Right renal pelvis (tissue), 4 donors: ENCODE measurements at regions not wholly inside any gene's neighbourhood (a gene's known extent, or its start where the extent isn't known, plus 50 kb on each side); places are given as distances from the start of the nearest gene placed in this dataset.
"Not testable (repeated sequence)": the region's sequence is repeated elsewhere in the genome, so short reads cannot be mapped to it uniquely, and the experiment has no call there.

Source experiments
- DNase-seq, 4 donors: peaks; one replicate each; pipeline ENCODE4 v3.0.0-alpha.2; 2013; ENCODE audit warnings: low read depth in 4 of 4, low spot score in 3 of 4, missing footprints in 1 of 4

- DNase-seq, result not testable (repeated sequence)
These were observed 182.5 kb upstream of the FAM20C start for GRCh38 chr7:9919-10318.

GRCh38 chr7:32565-33280, 159.6 kb upstream of the FAM20C start:
- not testable (repeated sequence) for DNase-seq

- not testable (repeated sequence) for DNase-seq
These were observed 157.2 kb upstream of the FAM20C start for GRCh38 chr7:35121-35541.

DNA sequence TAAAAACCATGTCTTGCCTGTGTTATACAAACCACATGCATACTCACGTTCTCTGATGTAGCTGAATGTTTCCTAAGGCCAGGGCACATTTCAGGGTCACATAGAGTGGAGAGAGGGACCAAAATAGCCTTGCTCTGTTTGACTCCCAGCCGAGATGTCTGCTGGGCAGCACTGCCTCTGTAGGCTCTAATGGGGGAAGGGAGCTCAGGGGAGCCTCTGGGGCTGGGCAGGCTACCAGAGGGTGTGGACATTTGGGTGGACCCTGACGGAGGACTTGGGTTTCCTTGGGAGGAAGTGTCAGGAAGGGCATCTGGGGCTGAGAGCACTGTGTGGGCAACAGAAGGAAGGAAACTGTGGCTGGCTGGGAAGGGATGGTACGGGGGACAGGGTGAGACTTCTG, 155.8 kb upstream of the FAM20C start:
- not testable (repeated sequence) for DNase-seq

GRCh38 chr7:37656-38055, 154.7 kb upstream of the FAM20C start:
- DNase-seq, result not testable (repeated sequence)

GRCh38 chr7:38444-38843, 153.9 kb upstream of the FAM20C start:
- DNase-seq, result not testable (repeated sequence)

GRCh38 chr7:39984-40740, 152.2 kb upstream of the FAM20C start:
- DNase-seq, result not testable (repeated sequence)

DNA sequence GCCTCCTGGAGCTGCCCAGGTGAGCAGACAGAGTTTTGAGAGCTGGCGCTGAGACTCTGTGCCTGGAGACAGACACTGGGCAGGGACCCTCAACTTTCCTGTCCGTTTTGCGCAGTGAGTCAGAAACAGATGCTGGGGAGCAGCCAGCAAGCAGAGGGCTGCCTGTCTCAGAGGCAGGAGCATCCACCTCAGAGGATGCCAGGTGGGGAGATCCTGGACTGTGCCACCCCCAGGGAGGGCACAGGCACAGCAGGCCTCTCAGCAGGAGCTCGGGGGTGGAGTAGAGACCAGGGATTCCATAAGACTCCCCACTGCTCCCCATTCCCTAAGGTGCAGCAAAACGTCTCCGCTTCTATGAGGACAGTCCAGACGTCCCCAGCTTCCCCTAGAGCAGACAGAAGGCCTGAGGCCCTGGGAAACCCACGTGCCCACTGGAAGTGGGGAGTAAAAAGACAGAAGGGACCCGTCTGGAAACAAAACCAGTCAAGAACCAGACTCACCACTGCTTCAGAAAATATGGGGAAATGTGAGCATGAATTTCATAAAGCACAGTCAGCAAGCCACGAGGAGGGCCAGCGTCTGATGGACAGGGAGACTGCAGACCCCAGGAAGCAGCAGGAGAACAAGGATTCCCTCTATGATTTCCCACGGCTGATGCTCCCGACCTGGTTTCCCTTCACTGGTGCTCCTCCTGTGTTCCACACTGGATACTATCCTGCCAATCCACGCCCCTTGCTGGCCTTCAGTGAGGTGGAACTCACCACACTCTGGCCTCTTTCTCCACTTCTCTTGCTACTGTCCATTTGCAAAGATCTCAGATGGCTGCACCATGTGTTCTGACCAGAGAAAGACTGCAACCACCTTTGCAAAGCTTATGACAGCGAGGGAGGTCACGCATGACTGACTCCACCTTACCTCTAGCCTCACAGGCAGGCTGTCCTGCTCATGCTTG, 151.3 kb upstream of the FAM20C start:
- no peak for DNase-seq

GRCh38 chr7:41917-42565, 150.3 kb upstream of the FAM20C start:
- DNase-seq, result no peak

DNA sequence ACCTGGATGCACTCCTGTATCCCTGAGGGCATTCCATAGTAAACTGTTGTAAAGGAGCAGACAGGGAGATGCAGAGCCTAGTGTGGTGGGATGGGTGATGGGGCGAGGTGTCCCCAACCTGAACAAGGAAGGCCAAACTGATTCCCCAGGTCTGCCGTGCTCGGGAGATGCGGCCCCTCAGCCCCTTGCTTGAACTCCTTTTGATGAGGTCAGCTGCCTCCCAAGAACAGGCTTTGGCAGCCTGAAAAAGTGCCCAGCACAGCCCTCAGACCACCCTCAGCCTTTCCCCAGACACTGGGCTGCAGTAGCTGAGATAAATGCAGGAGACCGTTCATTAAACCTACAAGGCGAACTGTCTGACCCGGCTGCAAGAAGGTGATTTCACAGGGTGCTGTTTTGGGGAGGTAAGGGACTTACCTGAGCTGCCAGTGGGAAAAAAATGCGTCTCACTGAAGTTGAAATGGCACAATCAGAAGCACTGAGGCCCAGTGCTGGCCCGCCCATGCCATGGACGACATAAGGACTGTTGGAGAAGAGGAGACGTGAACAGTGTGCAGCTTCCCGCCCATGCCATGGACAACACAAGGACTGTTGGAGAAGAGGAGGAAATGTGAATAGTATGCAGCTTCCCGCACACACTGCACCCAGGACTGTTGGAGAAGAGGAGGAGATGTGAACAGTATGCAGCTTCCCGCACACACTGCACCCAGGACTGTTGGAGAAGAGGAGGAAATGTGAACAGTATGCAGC, 148.4 kb upstream of the FAM20C start:
- no peak for DNase-seq

DNA sequence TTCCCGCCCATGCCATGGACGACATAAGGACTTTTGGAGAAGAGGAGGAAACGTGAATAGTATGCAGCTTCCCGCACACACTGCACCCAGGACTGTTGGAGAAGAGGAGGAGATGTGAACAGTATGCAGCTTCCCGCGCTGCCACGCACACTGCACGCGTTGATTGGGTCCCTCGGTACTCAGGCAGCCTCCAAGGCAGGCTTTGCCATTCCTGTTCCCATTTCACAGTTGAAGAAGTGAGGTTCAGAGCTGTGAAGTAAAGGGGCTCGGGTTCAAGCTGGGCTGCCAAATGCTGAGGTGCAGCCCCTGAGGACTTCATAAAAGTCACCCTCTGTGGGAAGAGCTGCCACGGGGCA, 147.9 kb upstream of the FAM20C start:
- no peak for DNase-seq

DNA sequence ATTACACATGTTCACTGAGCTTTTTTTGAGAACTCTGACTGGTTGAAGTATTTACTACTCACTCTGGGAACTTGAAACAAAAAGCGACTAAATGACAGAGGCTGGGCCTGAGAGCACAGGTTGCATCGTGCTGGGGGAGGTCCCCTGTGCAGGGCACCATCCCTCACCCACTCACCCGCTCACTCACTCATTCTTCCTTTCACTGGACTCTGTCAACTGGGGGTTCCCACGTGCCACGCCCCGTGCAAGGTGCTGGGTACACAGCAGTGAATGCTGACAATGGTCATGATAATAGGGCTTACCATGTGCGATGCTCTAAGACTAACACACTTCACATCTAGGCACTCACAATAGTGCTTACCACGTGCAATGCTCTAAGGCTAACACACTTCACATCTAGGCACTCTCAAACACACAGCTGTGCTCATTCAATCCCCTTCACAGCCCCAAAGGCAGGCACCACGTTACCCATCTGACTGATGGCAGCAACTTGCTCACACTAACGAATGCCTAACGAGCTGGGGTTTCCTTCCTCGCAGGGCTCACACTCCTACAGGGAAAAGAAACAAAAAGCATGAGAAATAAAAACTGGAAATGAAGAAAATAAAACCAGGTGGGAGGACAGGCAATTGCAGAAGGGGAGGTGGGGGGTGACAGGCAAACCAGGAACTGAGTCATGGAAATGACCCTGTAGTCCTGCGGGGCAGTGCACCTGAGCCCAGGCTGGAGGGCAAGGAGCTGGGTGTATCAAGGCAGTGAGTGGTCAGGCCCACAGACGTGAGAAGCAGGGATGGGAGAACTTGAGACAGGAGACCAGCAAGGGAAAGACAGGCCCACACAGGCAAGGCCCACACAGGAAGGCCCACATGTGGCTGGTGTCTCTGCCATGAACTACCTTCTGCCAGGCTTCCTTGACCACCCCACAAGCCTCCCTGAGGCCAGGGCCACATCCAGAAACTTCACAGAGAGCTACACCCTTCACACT, 147.0 kb upstream of the FAM20C start:
- no peak for DNase-seq

GRCh38 chr7:46123-46829, 146.1 kb upstream of the FAM20C start:
- DNase-seq, result no peak

- DNase-seq, result no peak
These were observed 145.6 kb upstream of the FAM20C start for GRCh38 chr7:46830-47140.

- DNase-seq, result no peak
These were observed 140.8 kb upstream of the FAM20C start for GRCh38 chr7:51456-52068.

DNA sequence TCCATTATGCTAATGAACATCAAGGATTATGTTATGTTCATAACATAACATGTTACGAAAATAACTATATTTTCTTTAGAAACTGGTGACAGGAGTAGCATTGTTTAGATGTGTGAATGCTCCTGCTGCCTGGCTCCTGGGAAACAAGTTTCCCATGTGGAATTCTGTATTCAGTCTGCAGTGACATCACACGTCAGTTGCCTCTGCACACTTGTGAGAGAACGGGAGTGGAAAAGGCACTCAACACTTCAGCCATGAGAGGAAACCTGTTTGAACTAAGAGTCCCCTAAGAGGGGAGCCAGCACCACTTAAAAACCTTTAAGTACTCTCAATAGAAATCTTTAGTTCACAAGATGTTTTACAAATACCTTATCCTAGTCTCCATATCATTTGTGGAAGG, 140.3 kb upstream of the FAM20C start:
- DNase-seq, result no peak

DNA sequence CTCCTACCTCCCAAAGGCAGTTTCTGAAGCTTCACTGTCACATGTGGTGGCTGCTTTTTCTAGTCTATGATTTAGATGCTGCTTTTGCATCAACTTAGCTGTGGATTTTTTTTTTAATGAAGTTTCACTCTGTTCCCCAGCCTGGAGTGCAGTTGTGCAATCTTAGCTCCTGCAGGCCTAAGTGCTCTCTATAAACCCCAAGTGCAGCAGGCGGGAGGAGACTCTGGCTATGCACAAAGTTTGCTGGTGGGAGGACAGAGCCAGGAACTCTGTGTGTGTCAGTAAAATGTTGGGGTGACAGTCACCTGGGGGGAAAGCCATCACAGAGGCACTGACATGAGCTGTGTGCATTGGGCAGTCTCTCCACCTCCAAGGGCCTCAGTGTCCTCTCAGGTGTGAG, 138.8 kb upstream of the FAM20C start:
- no peak for DNase-seq

- DNase-seq, result no peak
These were observed 137.8 kb upstream of the FAM20C start for GRCh38 chr7:54615-55014.
